Smooth muscle cell (in vitro differentiated cells): ENCODE measurements at regions not wholly inside any gene's neighbourhood (a gene's known extent, or its start where the extent isn't known, plus 50 kb on each side); places are given as distances from the start of the nearest gene placed in this dataset.

ENCODE experiments used
- DNase-seq: peaks from one replicate; lab custom pipeline; 2025; ENCODE audit not compliant: unreplicated experiment; lab: John Stamatoyannopoulos, UW
- H2AFZ ChIP-seq: fragments of 200-600 bp; sonication (generic); 2 replicates; pipeline ENCODE4 v1.6.0; 2016; ENCODE audit warnings: antibody characterized with exemption, low read depth, mild to moderate bottlenecking
- H3F3A ChIP-seq: fragments of 200-600 bp; sonication (generic); 2 replicates; pipeline ENCODE4 v1.6.0; 2017; ENCODE audit warnings: antibody characterized with exemption, low read depth
- H3K27ac ChIP-seq: fragments of 200-600 bp; sonication (generic); 2 replicates; pipeline ENCODE4 v1.5.1; 2016; ENCODE audit warnings: low read depth, mild to moderate bottlenecking
- H3K27me3 ChIP-seq: fragments of 200-600 bp; sonication (generic); 2 replicates; pipeline ENCODE4 v1.6.1; 2016; ENCODE audit warnings: low read depth, mild to moderate bottlenecking
- H3K36me3 ChIP-seq: fragments of 200-600 bp; sonication (generic); 2 replicates; pipeline ENCODE4 v1.5.1; 2016; ENCODE audit warnings: low read depth
- H3K4me1 ChIP-seq: fragments of 200-600 bp; sonication (generic); 2 replicates; pipeline ENCODE4 v1.5.1; 2016; ENCODE audit warnings: low read depth
- H3K4me2 ChIP-seq: fragments of 200-600 bp; sonication (generic); 2 replicates; pipeline ENCODE4 v1.6.0; 2016; ENCODE audit warnings: mild to moderate bottlenecking
- H3K4me3 ChIP-seq: fragments of 200-600 bp; sonication (generic); 2 replicates; pipeline ENCODE4 v1.5.1; 2016; ENCODE audit warnings: mild to moderate bottlenecking
- H3K79me2 ChIP-seq: fragments of 200-600 bp; sonication (generic); 2 replicates; pipeline ENCODE4 v1.6.0; 2016; ENCODE audit warnings: low read depth, mild to moderate bottlenecking
- H3K9ac ChIP-seq: fragments of 200-600 bp; sonication (generic); 2 replicates; pipeline ENCODE4 v1.6.0; 2016; ENCODE audit warnings: low read depth
- H3K9me3 ChIP-seq: fragments of 200-600 bp; sonication (generic); replicated peaks from 2 replicates; pipeline ENCODE4 v1.5.1; 2016; ENCODE audit warnings: low read depth
- H4K20me1 ChIP-seq: fragments of 200-600 bp; sonication (generic); 2 replicates; pipeline ENCODE4 v1.6.0; 2016; ENCODE audit warnings: low read depth
- WGBS: methylation state at CpG from one replicate; pipeline ENCODE4 v1.1.7; 2016; ENCODE audit warnings: low lambda C conversion rate; 5-methylcytosine and 5-hydroxymethylcytosine counted together
- TF ChIP-seq, protein P1 (sequence below): fragments of 200-600 bp; sonication (generic); IDR thresholded peaks from 2 replicates; pipeline ENCODE4 v1.5.1; 2017; ENCODE audit warnings: borderline replicate concordance, mild to moderate bottlenecking, antibody characterized with exemption; ENCODE audit not compliant: insufficient read depth, poor library complexity, severe bottlenecking

DNA sequence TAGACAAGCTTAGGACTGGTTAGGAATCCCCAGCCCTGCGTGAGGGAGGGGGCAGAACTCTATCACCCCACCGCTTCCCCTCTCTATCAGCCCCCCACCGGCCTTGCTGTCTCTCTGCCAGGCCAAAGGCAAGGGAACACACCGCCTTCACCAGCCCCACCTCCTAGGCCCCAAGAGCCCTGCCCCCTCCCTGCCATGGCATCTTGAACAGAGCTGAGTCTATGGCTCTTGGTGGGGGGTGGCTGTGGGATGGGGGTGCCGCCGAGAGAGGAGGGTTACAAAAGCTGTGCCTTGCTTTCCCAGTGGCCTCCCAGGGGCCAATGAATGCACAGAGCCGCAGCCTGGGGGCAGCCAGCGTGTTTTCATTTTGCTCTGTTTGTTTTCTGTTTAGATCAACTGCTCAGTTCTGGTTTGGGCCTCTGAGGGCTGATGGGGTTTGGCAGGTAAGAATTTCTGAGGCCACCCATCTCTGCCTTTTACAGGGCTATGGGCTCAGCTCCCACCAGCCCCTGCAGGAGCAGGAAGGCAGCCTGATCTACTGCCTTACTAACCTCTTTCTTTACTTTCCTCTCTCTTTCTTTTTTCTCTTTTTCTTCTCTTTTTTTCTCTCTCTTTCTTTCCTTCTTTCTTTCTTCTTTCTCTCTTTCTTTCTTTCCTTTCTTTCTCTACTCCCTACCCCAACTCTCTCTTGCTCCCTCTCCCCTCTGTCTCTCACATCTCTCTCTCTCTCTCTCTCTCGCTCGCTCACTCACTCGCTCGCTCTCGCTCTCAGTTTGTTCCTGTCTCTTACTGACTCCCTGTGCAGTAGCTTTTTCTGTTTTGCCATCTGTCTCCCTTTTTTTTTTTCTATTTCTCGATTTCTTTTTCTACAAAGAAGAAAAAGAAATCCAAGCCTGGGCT is 128.3 kb downstream of the PJA1 start:
- Histone ChIP-seq H3K79me2 (no peaks in the 10 kb centered on the region), H3K27me3 (no peaks in the 10 kb centered on the region), H3F3A (no peaks in the 10 kb centered on the region), H3K4me1 (no peaks in the 10 kb centered on the region), H3K36me3 (no peaks in the 10 kb centered on the region), H3K9ac (no peak overlapping the region), H4K20me1 (no peaks in the 10 kb centered on the region), H3K4me3 (no peak overlapping the region), H2AFZ (no peak overlapping the region), H3K27ac (no peak overlapping the region), H3K9me3 (no peaks in the 10 kb centered on the region), H3K4me2 (no peak overlapping the region)
- TF ChIP-seq, protein P1, sequence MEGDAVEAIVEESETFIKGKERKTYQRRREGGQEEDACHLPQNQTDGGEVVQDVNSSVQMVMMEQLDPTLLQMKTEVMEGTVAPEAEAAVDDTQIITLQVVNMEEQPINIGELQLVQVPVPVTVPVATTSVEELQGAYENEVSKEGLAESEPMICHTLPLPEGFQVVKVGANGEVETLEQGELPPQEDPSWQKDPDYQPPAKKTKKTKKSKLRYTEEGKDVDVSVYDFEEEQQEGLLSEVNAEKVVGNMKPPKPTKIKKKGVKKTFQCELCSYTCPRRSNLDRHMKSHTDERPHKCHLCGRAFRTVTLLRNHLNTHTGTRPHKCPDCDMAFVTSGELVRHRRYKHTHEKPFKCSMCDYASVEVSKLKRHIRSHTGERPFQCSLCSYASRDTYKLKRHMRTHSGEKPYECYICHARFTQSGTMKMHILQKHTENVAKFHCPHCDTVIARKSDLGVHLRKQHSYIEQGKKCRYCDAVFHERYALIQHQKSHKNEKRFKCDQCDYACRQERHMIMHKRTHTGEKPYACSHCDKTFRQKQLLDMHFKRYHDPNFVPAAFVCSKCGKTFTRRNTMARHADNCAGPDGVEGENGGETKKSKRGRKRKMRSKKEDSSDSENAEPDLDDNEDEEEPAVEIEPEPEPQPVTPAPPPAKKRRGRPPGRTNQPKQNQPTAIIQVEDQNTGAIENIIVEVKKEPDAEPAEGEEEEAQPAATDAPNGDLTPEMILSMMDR = no peak
- WGBS = 75% methylated on average over 14 of the region's 14 CpGs
- DNase-seq = no peak

DNA sequence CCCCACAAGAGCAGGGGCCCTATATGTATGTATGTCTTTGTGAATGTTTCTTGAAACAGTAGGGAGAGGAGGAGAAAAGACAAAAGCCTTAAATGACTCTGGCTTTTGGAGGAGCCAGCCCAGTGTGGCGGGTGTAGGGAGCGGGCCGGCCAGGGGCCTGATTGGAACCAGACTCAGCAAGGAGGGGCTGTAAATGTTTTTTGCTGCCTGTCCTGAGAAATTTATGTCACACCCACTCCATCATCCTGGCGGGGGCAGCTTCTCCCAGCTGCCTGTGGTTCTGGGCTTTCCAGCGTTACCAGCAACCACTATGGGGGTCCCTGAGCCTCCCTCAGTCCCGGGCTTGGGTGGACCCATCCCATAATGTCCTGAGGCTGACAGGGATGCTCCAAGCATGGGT is 130.8 kb downstream of the PJA1 start:
- Histone ChIP-seq H3K9ac (no peak overlapping the region), H3K36me3 (no peaks in the 10 kb centered on the region), H3K79me2 (no peaks in the 10 kb centered on the region), H3F3A (no peaks in the 10 kb centered on the region), H3K27ac (no peak overlapping the region), H3K4me3 (no peak overlapping the region), H4K20me1 (no peaks in the 10 kb centered on the region), H3K4me2 (no peak overlapping the region), H3K27me3 (no peaks in the 10 kb centered on the region), H3K9me3 (no peaks in the 10 kb centered on the region), H2AFZ (no peak overlapping the region), H3K4me1 (no peaks in the 10 kb centered on the region)
- 62% methylated on average over 6 of the region's 6 CpGs for WGBS
- DNase-seq = no peak
- TF ChIP-seq, protein P1 = no peak

DNA sequence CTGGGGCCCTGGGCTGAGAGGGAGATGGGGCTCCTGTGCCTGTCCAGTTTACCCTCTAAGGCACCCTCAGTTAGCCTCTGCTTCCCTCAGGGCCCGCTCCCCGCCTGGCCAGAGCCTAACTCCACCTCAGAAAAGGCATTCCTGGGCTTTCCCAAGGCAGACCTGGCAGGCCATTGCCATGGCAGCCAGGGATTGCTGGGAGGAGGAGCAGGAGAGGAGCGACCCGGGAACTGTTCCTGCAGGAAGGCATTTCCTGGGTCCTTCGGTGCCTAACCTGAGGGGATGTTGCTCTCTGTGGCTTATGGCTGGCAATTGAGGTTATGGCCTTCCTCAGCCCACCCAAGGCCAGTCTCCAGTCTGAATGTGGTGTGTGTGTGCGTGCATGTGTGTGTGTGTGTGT is 131.3 kb downstream of the PJA1 start:
- Histone ChIP-seq H2AFZ (no peak overlapping the region), H3K79me2 (no peaks in the 10 kb centered on the region), H3K9me3 (no peaks in the 10 kb centered on the region), H3K36me3 (no peaks in the 10 kb centered on the region), H4K20me1 (no peaks in the 10 kb centered on the region), H3K4me2 (no peak overlapping the region), H3K4me1 (no peaks in the 10 kb centered on the region), H3F3A (no peaks in the 10 kb centered on the region), H3K27ac (no peak overlapping the region), H3K9ac (no peak overlapping the region), H3K4me3 (no peak overlapping the region), H3K27me3 (no peaks in the 10 kb centered on the region)
- TF ChIP-seq, protein P1 = no peak
- 66% methylated on average over 6 of the region's 6 CpGs for WGBS
- DNase-seq = no peak

DNA sequence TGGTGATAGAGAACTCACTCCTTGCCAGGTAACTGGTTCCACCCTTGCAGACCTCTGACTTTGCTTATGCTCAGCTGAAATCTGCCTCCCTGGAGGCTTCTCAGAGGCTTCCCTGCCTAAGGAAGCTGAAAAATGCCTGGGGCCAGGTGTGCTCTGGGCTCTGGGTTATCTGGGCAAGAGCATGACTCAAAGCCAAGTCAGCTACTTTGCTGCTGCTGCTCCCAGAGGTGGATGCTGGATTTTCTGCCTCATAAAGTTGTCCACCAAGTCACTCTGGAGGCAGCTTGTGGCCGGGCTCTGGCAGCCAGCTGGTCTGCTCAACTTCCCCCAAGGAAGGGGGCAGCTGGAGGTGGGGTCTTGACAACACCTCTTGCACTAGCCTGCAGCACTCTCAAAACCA is 132.7 kb downstream of the PJA1 start:
- H3K79me2 ChIP-seq = no peaks in the 10 kb centered on the region
- H4K20me1 ChIP-seq = no peaks in the 10 kb centered on the region
- H3K4me1 ChIP-seq = no peaks in the 10 kb centered on the region
- no peaks in the 10 kb centered on the region for H3F3A ChIP-seq
- H3K4me3 ChIP-seq = no peak overlapping the region
- H3K27me3 ChIP-seq = no peaks in the 10 kb centered on the region
- no peak overlapping the region for H2AFZ ChIP-seq
- no peaks in the 10 kb centered on the region for H3K9me3 ChIP-seq
- no peaks in the 10 kb centered on the region for H3K36me3 ChIP-seq
- no peak overlapping the region for H3K4me2 ChIP-seq
- WGBS = 36% methylated on average over 1 of the region's 1 CpG
- no peak for DNase-seq
- H3K9ac ChIP-seq = no peak overlapping the region
- H3K27ac ChIP-seq = peak overlapping the region; percentile 57
- TF ChIP-seq, protein P1 = no peak
